Endothelial cell of umbilical vein (primary cell): ENCODE measurements at regions not wholly inside any gene's neighbourhood (a gene's known extent, or its start where the extent isn't known, plus 50 kb on each side); places are given as distances from the start of the nearest gene placed in this dataset.

Experiments used
- EZH2 ChIP-seq: IDR thresholded peaks from 2 replicates; pipeline ENCODE4 v1.6.1; 2012; ENCODE audit warnings: borderline replicate concordance, low read depth, mild to moderate bottlenecking, moderate library complexity, low read length, inconsistent platforms; ENCODE audit not compliant: severe bottlenecking
- GATA2 ChIP-seq: IDR thresholded peaks from 2 replicates; pipeline ENCODE4 v1.7.0; 2011; ENCODE audit warnings: low read depth, mild to moderate bottlenecking, moderate library complexity, mixed read lengths, low read length; ENCODE audit not compliant: insufficient read length, insufficient read depth
- MYC ChIP-seq: IDR thresholded peaks from one replicate; pipeline ENCODE4 v1.6.1; 2011; ENCODE audit warnings: mild to moderate bottlenecking, low read depth, low read length
- POLR2A ChIP-seq: IDR thresholded peaks from 2 replicates; pipeline ENCODE4 v1.6.1; 2012; ENCODE audit warnings: low read depth, mild to moderate bottlenecking, control low read depth, low read length
- POLR2AphosphoS5 ChIP-seq: IDR thresholded peaks from 2 replicates; pipeline ENCODE4 v1.6.1; 2012; ENCODE audit warnings: low read depth, mild to moderate bottlenecking, control low read depth, low read length, moderate library complexity; ENCODE audit not compliant: insufficient read depth
- TF ChIP-seq, protein P1 (sequence below), 2 donors: IDR thresholded peaks; 1 replicate in 1 of 2; 2 replicates in 1 of 2; pipeline ENCODE4 v1.5.1; 2011; ENCODE audit warnings: low read length in 2 of 2, mild to moderate bottlenecking in 2 of 2, moderate library complexity in 2 of 2, control low read depth in 1 of 2, inconsistent platforms in 1 of 2, low read depth in 1 of 2; ENCODE audit not compliant: insufficient read depth in 1 of 2; ENCODE audit errors: extremely low read depth in 1 of 2
- TF ChIP-seq, protein P2 (sequence below): IDR thresholded peaks from 2 replicates; pipeline ENCODE4 v1.6.1; 2011; ENCODE audit not compliant: insufficient read depth, insufficient read length

DNA sequence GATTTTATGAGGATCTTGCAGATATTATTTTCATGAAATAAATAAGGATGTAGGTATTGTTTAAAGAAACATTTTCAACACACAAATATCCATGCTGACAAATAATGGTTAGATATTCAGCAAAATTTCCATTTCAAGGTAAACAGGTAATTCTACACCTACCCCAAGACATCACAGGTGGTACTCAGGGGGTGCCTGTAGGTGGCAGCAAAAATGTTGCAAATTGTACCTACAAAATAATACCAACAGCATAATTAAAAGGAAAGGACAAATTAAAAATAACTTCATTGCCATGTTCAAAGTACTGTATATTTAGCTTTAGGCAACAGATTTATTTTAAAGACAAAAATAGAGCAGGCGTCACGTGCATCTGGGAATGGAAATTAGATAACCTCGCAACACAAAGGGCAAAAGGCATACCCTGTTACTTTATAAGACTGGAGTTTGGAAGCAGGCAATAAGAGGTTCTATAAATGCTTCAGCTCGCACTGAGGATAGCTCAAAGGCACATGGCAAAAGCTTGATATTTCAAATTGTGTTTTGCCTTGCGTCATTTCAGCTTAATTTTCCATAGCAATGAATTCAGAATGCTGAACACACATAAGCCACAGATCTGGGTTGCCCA is 630.5 kb downstream of the TDRD15 start:
- TF ChIP-seq POLR2A = no peak
- TF ChIP-seq, protein P1, sequence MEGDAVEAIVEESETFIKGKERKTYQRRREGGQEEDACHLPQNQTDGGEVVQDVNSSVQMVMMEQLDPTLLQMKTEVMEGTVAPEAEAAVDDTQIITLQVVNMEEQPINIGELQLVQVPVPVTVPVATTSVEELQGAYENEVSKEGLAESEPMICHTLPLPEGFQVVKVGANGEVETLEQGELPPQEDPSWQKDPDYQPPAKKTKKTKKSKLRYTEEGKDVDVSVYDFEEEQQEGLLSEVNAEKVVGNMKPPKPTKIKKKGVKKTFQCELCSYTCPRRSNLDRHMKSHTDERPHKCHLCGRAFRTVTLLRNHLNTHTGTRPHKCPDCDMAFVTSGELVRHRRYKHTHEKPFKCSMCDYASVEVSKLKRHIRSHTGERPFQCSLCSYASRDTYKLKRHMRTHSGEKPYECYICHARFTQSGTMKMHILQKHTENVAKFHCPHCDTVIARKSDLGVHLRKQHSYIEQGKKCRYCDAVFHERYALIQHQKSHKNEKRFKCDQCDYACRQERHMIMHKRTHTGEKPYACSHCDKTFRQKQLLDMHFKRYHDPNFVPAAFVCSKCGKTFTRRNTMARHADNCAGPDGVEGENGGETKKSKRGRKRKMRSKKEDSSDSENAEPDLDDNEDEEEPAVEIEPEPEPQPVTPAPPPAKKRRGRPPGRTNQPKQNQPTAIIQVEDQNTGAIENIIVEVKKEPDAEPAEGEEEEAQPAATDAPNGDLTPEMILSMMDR (IDR thresholded peaks at IDR 0.05; ENCODE audit: extremely low read depth in 1 of 2, insufficient read depth in 1 of 2, low read depth in 1 of 2, low read length in 2 of 2) = no peak
- no peak for TF ChIP-seq POLR2AphosphoS5
- TF ChIP-seq EZH2 = no peak
- TF ChIP-seq, protein P2, sequence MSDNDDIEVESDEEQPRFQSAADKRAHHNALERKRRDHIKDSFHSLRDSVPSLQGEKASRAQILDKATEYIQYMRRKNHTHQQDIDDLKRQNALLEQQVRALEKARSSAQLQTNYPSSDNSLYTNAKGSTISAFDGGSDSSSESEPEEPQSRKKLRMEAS = no peak
- no peak for TF ChIP-seq GATA2
- TF ChIP-seq MYC = no peak
